Stimulated activated naive CD8-positive, alpha-beta T cell treated with anti-CD3 and anti-CD28 coated beads, Interleukin-15, amount 100 ng/mL, for 72 hours (primary cell): ENCODE measurements at regions not wholly inside any gene's neighbourhood (a gene's known extent, or its start where the extent isn't known, plus 50 kb on each side); places are given as distances from the start of the nearest gene placed in this dataset.
"Not testable (repeated sequence)": the region's sequence is repeated elsewhere in the genome, so short reads cannot be mapped to it uniquely, and the experiment has no call there.

Experiments
- ATAC-seq: fragments of 150-1000 bp; cut with Tn5 transposase; 2 replicates; pipeline ENCODE4 v1.10.0; 2021; ENCODE audit warnings: mild to moderate bottlenecking, moderate library complexity
- DNase-seq, 2 donors: peaks; one replicate each; pipeline ENCODE4 v3.0.0; 2021 to 2022
- H3K27ac Mint-ChIP-seq, 2 donors: one replicate each; pipeline ENCODE4 v1.8.0; 2022; ENCODE audit warnings: mild to moderate bottlenecking in 2 of 2, mixed read lengths in 2 of 2, moderate library complexity in 2 of 2
- H3K27me3 Mint-ChIP-seq: one replicate; pipeline ENCODE4 v1.8.0; 2022; ENCODE audit warnings: mixed read lengths
- H3K4me1 Mint-ChIP-seq: one replicate; pipeline ENCODE4 v1.8.0; 2022; ENCODE audit warnings: mild to moderate bottlenecking, mixed read lengths
- H3K4me3 Mint-ChIP-seq, 2 donors: one replicate each; pipeline ENCODE4 v1.8.0; 2022; ENCODE audit warnings: mild to moderate bottlenecking in 2 of 2, mixed read lengths in 2 of 2, moderate library complexity in 1 of 2
- H3K9me3 Mint-ChIP-seq, 2 donors: one replicate each; pipeline ENCODE4 v1.8.0; 2022; ENCODE audit warnings: mixed read lengths in 2 of 2

GRCh38 chr19:28701491-28701890 lies 511.5 kb downstream of the UQCRFS1 start:
- DNase-seq = no peak
- Mint-ChIP-seq H3K27me3 (peaks cover 7% of the 10 kb centered on the region), H3K4me3 (no peak overlapping the region), H3K27ac (no peak overlapping the region), H3K4me1 (no peaks in the 10 kb centered on the region), H3K9me3 (no peaks in the 10 kb centered on the region)
- no peak for ATAC-seq

DNA sequence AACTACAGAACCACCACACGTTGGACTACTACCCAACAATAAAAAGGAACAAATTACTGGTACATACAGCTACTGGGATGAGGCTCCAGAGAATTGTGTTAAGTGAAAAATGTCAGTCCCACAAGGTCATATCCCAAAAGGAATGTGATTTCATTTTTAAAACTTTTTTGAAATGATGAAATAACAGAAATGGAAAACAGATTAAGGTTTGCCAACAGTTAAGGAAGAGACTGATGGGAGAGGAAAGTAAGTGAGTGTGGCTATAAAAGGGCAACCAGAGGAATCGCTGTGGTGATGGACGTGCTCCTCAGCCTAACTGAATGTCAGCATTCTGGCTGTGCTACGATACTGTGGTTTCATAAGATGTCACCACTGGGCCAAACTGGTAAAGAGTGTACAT lies 512.8 kb downstream of the UQCRFS1 start:
- Mint-ChIP-seq H3K4me1 (no peaks in the 10 kb centered on the region), H3K4me3 (no peak overlapping the region), H3K27me3 (peaks cover 14% of the 10 kb centered on the region), H3K9me3 (no peaks in the 10 kb centered on the region), H3K27ac (no peak overlapping the region)
- ATAC-seq (no peak), DNase-seq (no peak)

GRCh38 chr19:28697308-28697707 lies 515.6 kb downstream of the UQCRFS1 start:
- no peaks in the 10 kb centered on the region for H3K4me1 Mint-ChIP-seq
- no peaks in the 10 kb centered on the region for H3K9me3 Mint-ChIP-seq
- H3K27ac Mint-ChIP-seq = no peak overlapping the region
- no peak overlapping the region for H3K4me3 Mint-ChIP-seq
- ATAC-seq (no peak), DNase-seq (no peak)
- H3K27me3 Mint-ChIP-seq = peaks cover 22% of the 10 kb centered on the region

DNA sequence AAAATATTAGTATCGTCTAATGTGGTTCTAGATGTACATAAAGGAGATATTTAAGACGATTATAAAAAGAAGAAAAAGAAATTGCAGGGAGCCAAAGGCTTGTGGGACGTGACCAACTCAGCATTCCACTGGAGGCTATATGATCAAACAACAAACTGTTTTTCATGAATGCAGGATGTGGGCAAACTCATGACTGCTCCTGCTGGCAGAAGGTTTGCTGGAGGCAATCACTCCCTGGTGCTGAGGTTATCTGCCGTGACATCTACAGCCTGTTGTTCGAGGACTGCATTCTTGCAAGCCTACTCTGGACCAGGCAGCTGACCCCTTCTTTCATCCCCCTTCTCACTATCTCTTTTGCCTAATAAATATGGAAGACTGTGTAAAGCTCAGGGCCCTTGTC lies 518.1 kb downstream of the UQCRFS1 start:
- ATAC-seq (no peak), DNase-seq (no peak)
- peaks cover 29% of the 10 kb centered on the region for H3K27me3 Mint-ChIP-seq
- no peak overlapping the region for H3K4me3 Mint-ChIP-seq
- H3K27ac Mint-ChIP-seq = no peak overlapping the region
- H3K9me3 Mint-ChIP-seq = peaks cover 0 to 6% of the 10 kb centered on the region in 2 donors
- H3K4me1 Mint-ChIP-seq = no peaks in the 10 kb centered on the region

GRCh38 chr19:28691683-28692082 lies 521.3 kb downstream of the UQCRFS1 start:
- Mint-ChIP-seq H3K27me3 (peaks cover 22% of the 10 kb centered on the region), H3K9me3 (peaks cover 0 to 6% of the 10 kb centered on the region in 2 donors), H3K27ac (no peak overlapping the region), H3K4me3 (no peak overlapping the region), H3K4me1 (no peaks in the 10 kb centered on the region)
- ATAC-seq (no peak), DNase-seq (no peak)

GRCh38 chr19:28689464-28689863 lies 523.5 kb downstream of the UQCRFS1 start:
- DNase-seq, H3K9me3 Mint-ChIP-seq, H3K4me1 Mint-ChIP-seq, ATAC-seq, H3K4me3 Mint-ChIP-seq, H3K27ac Mint-ChIP-seq: not testable (repeated sequence)
- H3K27me3 Mint-ChIP-seq = peaks cover 13% of the 10 kb centered on the region

- DNase-seq (no peak), ATAC-seq (no peak)
- H3K9me3 Mint-ChIP-seq = peaks cover 5 to 6% of the 10 kb centered on the region in 2 donors
- no peak overlapping the region for H3K27ac Mint-ChIP-seq
- no peaks in the 10 kb centered on the region for H3K4me1 Mint-ChIP-seq
- H3K27me3 Mint-ChIP-seq = peaks cover 14% of the 10 kb centered on the region
- no peak overlapping the region for H3K4me3 Mint-ChIP-seq
These were observed 525.7 kb downstream of the UQCRFS1 start for GRCh38 chr19:28687296-28687695.

GRCh38 chr19:28686756-28687155 lies 526.2 kb downstream of the UQCRFS1 start:
- no peaks in the 10 kb centered on the region for H3K4me1 Mint-ChIP-seq
- peaks cover 10% of the 10 kb centered on the region for H3K27me3 Mint-ChIP-seq
- H3K27ac Mint-ChIP-seq = no peak overlapping the region
- ATAC-seq (no peak), DNase-seq (no peak)
- peaks cover 5 to 6% of the 10 kb centered on the region in 2 donors for H3K9me3 Mint-ChIP-seq
- no peak overlapping the region for H3K4me3 Mint-ChIP-seq

- no peaks in the 10 kb centered on the region for H3K4me1 Mint-ChIP-seq
- ATAC-seq (no peak), DNase-seq (no peak)
- no peak overlapping the region for H3K4me3 Mint-ChIP-seq
- peaks cover 7% of the 10 kb centered on the region for H3K27me3 Mint-ChIP-seq
- H3K27ac Mint-ChIP-seq = no peak overlapping the region
- H3K9me3 Mint-ChIP-seq = peaks cover 5 to 6% of the 10 kb centered on the region in 2 donors
These were observed 527.1 kb downstream of the UQCRFS1 start for GRCh38 chr19:28685802-28686201.

GRCh38 chr19:28685077-28685476 lies 527.9 kb downstream of the UQCRFS1 start:
- not testable (repeated sequence) for H3K27me3 Mint-ChIP-seq, H3K27ac Mint-ChIP-seq, ATAC-seq, H3K9me3 Mint-ChIP-seq, H3K4me1 Mint-ChIP-seq, DNase-seq, H3K4me3 Mint-ChIP-seq

DNA sequence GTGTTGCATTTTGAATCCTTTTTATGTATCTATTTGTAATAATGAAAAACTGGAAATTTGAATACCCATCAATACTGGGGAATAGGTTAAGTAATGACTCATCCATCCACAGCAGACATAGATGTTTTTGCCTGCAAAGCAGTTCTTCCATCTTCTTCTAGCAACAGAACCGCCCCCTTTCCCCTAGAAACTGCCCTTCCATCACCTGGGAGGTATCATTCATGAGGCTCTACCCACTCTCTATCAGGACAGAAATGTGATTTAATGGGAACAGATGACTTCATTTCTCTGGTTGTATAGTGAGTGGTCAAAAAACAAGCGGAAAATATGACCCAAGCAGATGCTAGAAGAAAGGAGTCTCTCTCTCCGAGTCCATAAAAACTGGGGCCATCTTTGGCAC lies 532.8 kb downstream of the UQCRFS1 start:
- Mint-ChIP-seq H3K27me3 (peaks cover 7% of the 10 kb centered on the region), H3K4me1 (no peaks in the 10 kb centered on the region)
- ATAC-seq = no peak

DNA sequence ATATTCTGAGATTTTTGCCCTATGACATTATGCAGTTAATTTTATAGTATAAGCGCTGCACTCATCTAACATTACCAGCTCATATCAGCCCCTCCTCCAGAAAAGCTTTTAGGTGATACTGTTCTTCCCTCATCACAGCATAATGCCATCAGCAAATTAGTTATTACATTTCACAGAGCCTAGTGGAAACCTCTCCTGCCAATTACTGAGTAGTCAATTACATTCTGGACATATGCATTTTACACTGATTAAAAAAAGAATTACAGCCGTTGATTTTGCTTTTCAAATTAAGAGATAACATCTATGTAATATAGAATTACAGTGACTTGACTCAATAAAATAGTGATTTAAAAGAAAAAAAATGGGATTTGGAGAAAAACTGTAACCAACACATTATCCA lies 542.1 kb downstream of the UQCRFS1 start:
- no peak for DNase-seq
- no peak overlapping the region for H3K27ac Mint-ChIP-seq
- no peak overlapping the region for H3K4me3 Mint-ChIP-seq
- no peaks in the 10 kb centered on the region for H3K27me3 Mint-ChIP-seq
- no peaks in the 10 kb centered on the region for H3K4me1 Mint-ChIP-seq
- no peak for ATAC-seq
- peaks cover 39 to 57% of the 10 kb centered on the region in 2 donors for H3K9me3 Mint-ChIP-seq

More for the DNA sequence above, 532.8 kb downstream of the UQCRFS1 start:
- Mint-ChIP-seq H3K4me3 (no peak overlapping the region), H3K9me3 (peaks cover 5 to 7% of the 10 kb centered on the region in 2 donors), H3K27ac (no peak overlapping the region)
- DNase-seq = no peak

DNA sequence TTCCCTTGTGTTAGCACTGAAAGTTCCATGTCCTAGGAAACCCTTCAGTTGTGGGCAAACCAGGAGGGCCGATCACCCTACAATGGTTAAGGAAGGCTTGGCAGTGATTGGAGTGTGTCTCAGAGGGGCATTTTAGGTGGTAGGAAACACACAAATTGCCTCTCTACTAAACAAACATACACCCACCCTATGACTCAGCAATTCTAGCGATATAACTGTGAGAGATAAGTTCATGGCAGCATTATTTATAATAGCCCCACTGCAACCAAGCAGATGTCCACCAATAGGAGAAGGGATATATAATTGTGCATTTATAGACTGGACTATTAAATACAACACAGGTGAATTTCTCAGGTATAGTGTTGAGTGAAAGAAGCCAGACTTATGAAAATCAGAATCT lies 543.1 kb downstream of the UQCRFS1 start:
- no peaks in the 10 kb centered on the region for H3K27me3 Mint-ChIP-seq
- no peak overlapping the region for H3K4me3 Mint-ChIP-seq
- H3K27ac Mint-ChIP-seq = no peak overlapping the region
- peaks cover 39 to 54% of the 10 kb centered on the region in 2 donors for H3K9me3 Mint-ChIP-seq
- ATAC-seq = no peak
- DNase-seq = no peak
- no peaks in the 10 kb centered on the region for H3K4me1 Mint-ChIP-seq

DNA sequence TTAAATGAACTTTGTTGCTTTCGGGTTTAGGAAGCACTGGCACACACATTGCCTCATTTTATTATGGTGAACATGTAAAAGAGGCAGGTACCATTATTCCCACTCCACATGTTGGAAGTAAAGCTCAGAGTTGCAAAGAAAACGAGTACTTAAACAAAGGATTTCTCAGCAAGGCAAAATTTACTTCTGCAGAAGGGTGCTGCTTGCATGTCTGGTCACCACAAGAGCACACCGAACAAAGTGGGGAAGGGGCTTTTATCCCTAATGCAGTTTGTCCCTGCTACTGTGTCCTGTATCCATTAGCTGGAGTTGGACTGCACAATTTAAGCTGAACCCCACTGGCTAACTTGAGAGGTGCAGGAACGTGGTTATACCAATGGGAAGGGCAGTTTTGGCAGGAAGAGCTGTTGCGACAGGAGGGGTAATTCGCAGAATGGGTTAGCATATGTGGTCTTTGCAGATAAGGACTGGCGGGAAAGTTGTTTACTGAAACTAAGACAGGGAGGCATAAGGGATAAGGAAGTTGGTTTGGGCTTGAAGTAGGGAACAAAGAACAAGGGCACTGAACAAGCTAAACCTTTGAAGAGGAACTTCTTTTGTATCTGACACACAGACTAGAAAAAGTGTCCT lies 545.5 kb downstream of the UQCRFS1 start:
- H3K4me1 Mint-ChIP-seq = no peaks in the 10 kb centered on the region
- no peak overlapping the region for H3K27ac Mint-ChIP-seq
- H3K9me3 Mint-ChIP-seq = peaks cover 26 to 41% of the 10 kb centered on the region in 2 donors
- no peak overlapping the region for H3K4me3 Mint-ChIP-seq
- ATAC-seq = no peak
- no peaks in the 10 kb centered on the region for H3K27me3 Mint-ChIP-seq
- DNase-seq = no peak

DNA sequence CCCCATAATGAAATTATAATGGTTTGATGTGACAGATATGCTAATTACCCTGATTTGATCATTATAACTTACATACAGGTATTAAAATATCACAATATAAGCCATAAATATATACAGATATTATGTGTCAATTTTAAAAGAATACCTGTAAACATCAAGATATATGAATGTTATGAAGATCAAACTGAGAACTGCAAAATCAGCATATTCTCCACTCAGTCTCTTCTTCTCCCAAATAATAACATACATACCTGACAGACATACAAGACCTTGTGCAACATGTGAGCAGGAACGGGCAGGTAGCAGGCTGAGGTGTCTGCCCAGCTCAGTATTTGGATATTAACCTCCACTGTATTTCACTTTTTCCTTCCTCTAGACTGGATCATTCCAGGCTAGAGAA lies 547.2 kb downstream of the UQCRFS1 start:
- Mint-ChIP-seq H3K4me3 (no peak overlapping the region), H3K4me1 (no peaks in the 10 kb centered on the region), H3K9me3 (peaks cover 23 to 36% of the 10 kb centered on the region in 2 donors)

GRCh38 chr19:28656644-28657043 lies 556.3 kb downstream of the UQCRFS1 start:
- H3K4me3 Mint-ChIP-seq = no peak overlapping the region
- no peak overlapping the region for H3K27ac Mint-ChIP-seq
- peaks cover 26 to 37% of the 10 kb centered on the region in 2 donors for H3K9me3 Mint-ChIP-seq
- H3K27me3 Mint-ChIP-seq = no peaks in the 10 kb centered on the region
- ATAC-seq (no peak), DNase-seq (no peak)
- H3K4me1 Mint-ChIP-seq = no peaks in the 10 kb centered on the region

More for the DNA sequence above, 547.2 kb downstream of the UQCRFS1 start:
- no peak for ATAC-seq
- no peaks in the 10 kb centered on the region for H3K27me3 Mint-ChIP-seq
- DNase-seq = no peak
- H3K27ac Mint-ChIP-seq = no peak overlapping the region

DNA sequence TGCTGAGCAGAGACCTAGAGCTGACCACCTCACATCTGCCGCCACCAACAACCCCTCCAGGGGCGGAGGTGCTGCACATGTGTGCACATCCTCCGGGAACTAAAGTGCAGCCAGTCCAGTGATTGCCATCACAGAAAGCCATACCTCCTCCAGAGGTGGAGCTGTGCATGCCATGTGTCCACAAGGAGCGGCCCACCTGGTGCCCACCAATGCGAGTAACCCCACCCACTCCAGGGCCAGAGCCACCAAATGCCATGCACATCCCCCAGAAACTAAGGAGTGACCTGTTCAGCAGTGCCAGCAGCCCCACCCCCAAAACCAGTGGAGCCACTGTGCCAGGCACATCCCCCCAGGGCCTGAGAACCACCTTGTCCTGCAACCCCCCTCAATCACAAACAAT lies 557.9 kb downstream of the UQCRFS1 start:
- no peak for ATAC-seq
- Mint-ChIP-seq H3K4me3 (no peak overlapping the region), H3K9me3 (peaks cover 26 to 37% of the 10 kb centered on the region in 2 donors), H3K4me1 (no peaks in the 10 kb centered on the region), H3K27ac (no peak overlapping the region), H3K27me3 (peaks cover 6% of the 10 kb centered on the region)
- DNase-seq = no peak
